ENCODE measurements at regions not wholly inside any gene's neighbourhood (a gene's known extent, or its start where the extent isn't known, plus 50 kb on each side); places are given as distances from the start of the nearest gene placed in this dataset.

DNA sequence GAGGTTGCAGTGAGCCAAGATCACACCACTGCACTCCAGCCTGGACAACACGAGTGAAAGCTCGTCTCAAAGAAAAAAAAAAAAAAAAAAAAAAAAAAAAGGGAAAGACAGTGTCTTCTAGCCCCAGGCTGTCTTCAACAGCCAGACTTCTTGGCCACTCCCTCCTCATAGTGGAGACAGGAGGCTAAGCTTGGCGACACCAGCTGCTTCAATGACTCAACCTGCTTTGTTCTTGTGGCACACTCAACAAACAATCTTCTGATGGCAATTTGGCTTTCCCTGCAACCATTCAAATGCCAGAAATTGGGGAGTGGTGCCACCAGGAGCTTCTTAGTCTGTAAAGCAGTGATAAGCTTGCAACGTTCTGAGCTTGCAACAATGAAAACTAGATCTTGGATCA lies 290.4 kb upstream of the DYNLRB2 start:
- TF ChIP-seq SP1 (CRISPR knock-in tag; conservative IDR thresholded peaks at IDR 0.05) (no peak), OVOL2 (CRISPR knock-in tag; IDR thresholded peaks at IDR 0.05; ENCODE audit: borderline replicate concordance) (no peak), MYBL2 (CRISPR knock-in tag; IDR thresholded peaks at IDR 0.05) (no peak), JUN (CRISPR knock-in tag; IDR thresholded peaks at IDR 0.05) (no peak), KAT7 (CRISPR knock-in tag; IDR thresholded peaks at IDR 0.05; ENCODE audit: borderline replicate concordance) (no peak), GRHL2 (CRISPR knock-in tag; IDR thresholded peaks at IDR 0.05; ENCODE audit: insufficient replicate concordance, severe bottlenecking) (no peak)
- TF ChIP-seq, protein P1, sequence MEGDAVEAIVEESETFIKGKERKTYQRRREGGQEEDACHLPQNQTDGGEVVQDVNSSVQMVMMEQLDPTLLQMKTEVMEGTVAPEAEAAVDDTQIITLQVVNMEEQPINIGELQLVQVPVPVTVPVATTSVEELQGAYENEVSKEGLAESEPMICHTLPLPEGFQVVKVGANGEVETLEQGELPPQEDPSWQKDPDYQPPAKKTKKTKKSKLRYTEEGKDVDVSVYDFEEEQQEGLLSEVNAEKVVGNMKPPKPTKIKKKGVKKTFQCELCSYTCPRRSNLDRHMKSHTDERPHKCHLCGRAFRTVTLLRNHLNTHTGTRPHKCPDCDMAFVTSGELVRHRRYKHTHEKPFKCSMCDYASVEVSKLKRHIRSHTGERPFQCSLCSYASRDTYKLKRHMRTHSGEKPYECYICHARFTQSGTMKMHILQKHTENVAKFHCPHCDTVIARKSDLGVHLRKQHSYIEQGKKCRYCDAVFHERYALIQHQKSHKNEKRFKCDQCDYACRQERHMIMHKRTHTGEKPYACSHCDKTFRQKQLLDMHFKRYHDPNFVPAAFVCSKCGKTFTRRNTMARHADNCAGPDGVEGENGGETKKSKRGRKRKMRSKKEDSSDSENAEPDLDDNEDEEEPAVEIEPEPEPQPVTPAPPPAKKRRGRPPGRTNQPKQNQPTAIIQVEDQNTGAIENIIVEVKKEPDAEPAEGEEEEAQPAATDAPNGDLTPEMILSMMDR (IDR thresholded peaks at IDR 0.05) = no peak
- TF ChIP-seq, protein P2, sequence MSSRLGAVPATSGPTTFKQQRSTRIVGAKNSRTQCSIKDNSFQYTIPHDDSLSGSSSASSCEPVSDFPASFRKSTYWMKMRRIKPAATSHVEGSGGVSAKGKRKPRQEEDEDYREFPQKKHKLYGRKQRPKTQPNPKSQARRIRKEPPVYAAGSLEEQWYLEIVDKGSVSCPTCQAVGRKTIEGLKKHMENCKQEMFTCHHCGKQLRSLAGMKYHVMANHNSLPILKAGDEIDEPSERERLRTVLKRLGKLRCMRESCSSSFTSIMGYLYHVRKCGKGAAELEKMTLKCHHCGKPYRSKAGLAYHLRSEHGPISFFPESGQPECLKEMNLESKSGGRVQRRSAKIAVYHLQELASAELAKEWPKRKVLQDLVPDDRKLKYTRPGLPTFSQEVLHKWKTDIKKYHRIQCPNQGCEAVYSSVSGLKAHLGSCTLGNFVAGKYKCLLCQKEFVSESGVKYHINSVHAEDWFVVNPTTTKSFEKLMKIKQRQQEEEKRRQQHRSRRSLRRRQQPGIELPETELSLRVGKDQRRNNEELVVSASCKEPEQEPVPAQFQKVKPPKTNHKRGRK (CRISPR knock-in tag; IDR thresholded peaks at IDR 0.05; ENCODE audit: borderline replicate concordance) = no peak
- TF ChIP-seq, protein P3, sequence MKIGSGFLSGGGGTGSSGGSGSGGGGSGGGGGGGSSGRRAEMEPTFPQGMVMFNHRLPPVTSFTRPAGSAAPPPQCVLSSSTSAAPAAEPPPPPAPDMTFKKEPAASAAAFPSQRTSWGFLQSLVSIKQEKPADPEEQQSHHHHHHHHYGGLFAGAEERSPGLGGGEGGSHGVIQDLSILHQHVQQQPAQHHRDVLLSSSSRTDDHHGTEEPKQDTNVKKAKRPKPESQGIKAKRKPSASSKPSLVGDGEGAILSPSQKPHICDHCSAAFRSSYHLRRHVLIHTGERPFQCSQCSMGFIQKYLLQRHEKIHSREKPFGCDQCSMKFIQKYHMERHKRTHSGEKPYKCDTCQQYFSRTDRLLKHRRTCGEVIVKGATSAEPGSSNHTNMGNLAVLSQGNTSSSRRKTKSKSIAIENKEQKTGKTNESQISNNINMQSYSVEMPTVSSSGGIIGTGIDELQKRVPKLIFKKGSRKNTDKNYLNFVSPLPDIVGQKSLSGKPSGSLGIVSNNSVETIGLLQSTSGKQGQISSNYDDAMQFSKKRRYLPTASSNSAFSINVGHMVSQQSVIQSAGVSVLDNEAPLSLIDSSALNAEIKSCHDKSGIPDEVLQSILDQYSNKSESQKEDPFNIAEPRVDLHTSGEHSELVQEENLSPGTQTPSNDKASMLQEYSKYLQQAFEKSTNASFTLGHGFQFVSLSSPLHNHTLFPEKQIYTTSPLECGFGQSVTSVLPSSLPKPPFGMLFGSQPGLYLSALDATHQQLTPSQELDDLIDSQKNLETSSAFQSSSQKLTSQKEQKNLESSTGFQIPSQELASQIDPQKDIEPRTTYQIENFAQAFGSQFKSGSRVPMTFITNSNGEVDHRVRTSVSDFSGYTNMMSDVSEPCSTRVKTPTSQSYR (CRISPR knock-in tag; IDR thresholded peaks at IDR 0.05) = no peak

Measured in WTC11 (cell line).